ENCODE measurements at regions not wholly inside any gene's neighbourhood (a gene's known extent, or its start where the extent isn't known, plus 50 kb on each side); places are given as distances from the start of the nearest gene placed in this dataset.

- Mint-ChIP-seq H3K9me3 (no peaks in the 10 kb centered on the region), H3K27ac (no peak overlapping the region), H3K4me3 (no peak overlapping the region), H3K36me3 (no peaks in the 10 kb centered on the region), H3K4me1 (no peaks in the 10 kb centered on the region), H3K27me3 (peaks cover 7 to 8% of the 10 kb centered on the region in 2 donors)
- POLR2A ChIA-PET = no interaction called here
- H3K4me3 ChIP-seq (ENCODE audit: control insufficient read depth in 1 of 2, extremely low read depth in 1 of 2, low read length in 1 of 2) = no peak overlapping the region
- WGBS (ENCODE audit: insufficient coverage) = no CpG with 5 or more reads among the region's 1 CpG
- no peaks in the 10 kb centered on the region for H3K9me3 ChIP-seq
- ATAC-seq (replicated peaks in 1 of 4) = no peak
- no peak for DNase-seq
- CTCF ChIA-PET = no interaction called here
- no peaks in the 10 kb centered on the region for H3K4me1 ChIP-seq (ENCODE audit: control insufficient read depth in 1 of 2, extremely low read depth in 1 of 2, insufficient read depth in 2 of 2, low read length in 2 of 2)
- no peak overlapping the region for H3K27ac ChIP-seq (ENCODE audit: low read length)
- H3K36me3 ChIP-seq (ENCODE audit: control insufficient read depth in 2 of 2, extremely low read depth in 1 of 2, insufficient read depth in 1 of 2, low read length in 1 of 2) = no peaks in the 10 kb centered on the region
- H3K27me3 ChIP-seq (replicated peaks in 1 of 2; ENCODE audit: control insufficient read depth in 2 of 2, extremely low read depth in 1 of 2, insufficient read depth in 2 of 2, low read length in 1 of 2) = peaks cover 0 to 10% of the 10 kb centered on the region in 2 experiments
Observed at GRCh38 chr9:2286333-2286705, 271.2 kb downstream of the SMARCA2 start.

GRCh38 chr9:2286825-2287455 is 271.8 kb downstream of the SMARCA2 start:
- H3K27me3 Mint-ChIP-seq = peaks cover 13% of the 10 kb centered on the region in 2 donors
- H3K9me3 Mint-ChIP-seq = no peaks in the 10 kb centered on the region

GRCh38 chr9:2288309-2288708 is 273.2 kb downstream of the SMARCA2 start:
- WGBS (ENCODE audit: insufficient coverage) = 83% methylated on average over 5 of the region's 7 CpGs
- no peak for ATAC-seq (replicated peaks in 1 of 4)
- H3K27me3 Mint-ChIP-seq = peaks cover 14 to 16% of the 10 kb centered on the region in 2 donors

More at GRCh38 chr9:2286825-2287455, 271.8 kb downstream of the SMARCA2 start:
- Histone ChIP-seq H3K36me3 (ENCODE audit: control insufficient read depth in 2 of 2, extremely low read depth in 1 of 2, insufficient read depth in 1 of 2, low read length in 1 of 2) (no peaks in the 10 kb centered on the region), H3K27ac (ENCODE audit: low read length) (no peak overlapping the region), H3K27me3 (replicated peaks in 1 of 2; ENCODE audit: control insufficient read depth in 2 of 2, extremely low read depth in 1 of 2, insufficient read depth in 2 of 2, low read length in 1 of 2) (peaks cover 0 to 10% of the 10 kb centered on the region in 2 experiments), H3K9me3 (no peaks in the 10 kb centered on the region), H3K4me1 (ENCODE audit: control insufficient read depth in 1 of 2, extremely low read depth in 1 of 2, insufficient read depth in 2 of 2, low read length in 2 of 2) (no peaks in the 10 kb centered on the region), H3K4me3 (ENCODE audit: control insufficient read depth in 1 of 2, extremely low read depth in 1 of 2, low read length in 1 of 2) (no peak overlapping the region)
- ChIA-PET POLR2A (no interaction called here), CTCF (no interaction called here)
- Mint-ChIP-seq H3K4me3 (no peak overlapping the region), H3K4me1 (no peaks in the 10 kb centered on the region), H3K27ac (no peak overlapping the region), H3K36me3 (no peaks in the 10 kb centered on the region)
- no peak for ATAC-seq (replicated peaks in 1 of 4)
- WGBS (ENCODE audit: insufficient coverage) = 56% methylated on average over 5 of the region's 5 CpGs
- DNase-seq = no peak

GRCh38 chr9:2289263-2289662 is 274.1 kb downstream of the SMARCA2 start:
- H3K4me1 ChIP-seq (ENCODE audit: control insufficient read depth in 1 of 2, extremely low read depth in 1 of 2, insufficient read depth in 2 of 2, low read length in 2 of 2) = no peaks in the 10 kb centered on the region
- POLR2A ChIA-PET = no interaction called here
- no peak overlapping the region for H3K4me3 ChIP-seq (ENCODE audit: control insufficient read depth in 1 of 2, extremely low read depth in 1 of 2, low read length in 1 of 2)
- Mint-ChIP-seq H3K36me3 (no peaks in the 10 kb centered on the region), H3K9me3 (no peaks in the 10 kb centered on the region), H3K4me1 (no peaks in the 10 kb centered on the region), H3K4me3 (no peak overlapping the region), H3K27ac (no peak overlapping the region), H3K27me3 (peaks cover 14 to 17% of the 10 kb centered on the region in 2 donors)
- CTCF ChIA-PET = no interaction called here
- peaks cover 0 to 10% of the 10 kb centered on the region in 2 experiments for H3K27me3 ChIP-seq (replicated peaks in 1 of 2; ENCODE audit: control insufficient read depth in 2 of 2, extremely low read depth in 1 of 2, insufficient read depth in 2 of 2, low read length in 1 of 2)
- DNase-seq (no peak), ATAC-seq (replicated peaks in 1 of 4) (no peak)
- H3K9me3 ChIP-seq = no peaks in the 10 kb centered on the region
- WGBS (ENCODE audit: insufficient coverage) = 73% methylated on average over 2 of the region's 4 CpGs
- no peak overlapping the region for H3K27ac ChIP-seq (ENCODE audit: low read length)
- no peaks in the 10 kb centered on the region for H3K36me3 ChIP-seq (ENCODE audit: control insufficient read depth in 2 of 2, extremely low read depth in 1 of 2, insufficient read depth in 1 of 2, low read length in 1 of 2)

More at GRCh38 chr9:2288309-2288708, 273.2 kb downstream of the SMARCA2 start:
- H3K4me1 ChIP-seq (ENCODE audit: control insufficient read depth in 1 of 2, extremely low read depth in 1 of 2, insufficient read depth in 2 of 2, low read length in 2 of 2) = no peaks in the 10 kb centered on the region
- H3K9me3 ChIP-seq = no peaks in the 10 kb centered on the region
- H3K36me3 Mint-ChIP-seq = no peaks in the 10 kb centered on the region
- no peaks in the 10 kb centered on the region for H3K4me1 Mint-ChIP-seq
- no peak overlapping the region for H3K4me3 Mint-ChIP-seq
- ChIA-PET POLR2A (interaction anchor here in 1 of 2 donors (0.5 kb wide), 1 partner anchor 82 kb away, joined by 4 read pairs; no protein-coding TSS in a partner anchor), CTCF (no interaction called here)
- peaks cover 0 to 10% of the 10 kb centered on the region in 2 experiments for H3K27me3 ChIP-seq (replicated peaks in 1 of 2; ENCODE audit: control insufficient read depth in 2 of 2, extremely low read depth in 1 of 2, insufficient read depth in 2 of 2, low read length in 1 of 2)
- no peaks in the 10 kb centered on the region for H3K9me3 Mint-ChIP-seq
- no peak overlapping the region for H3K27ac Mint-ChIP-seq
- no peak overlapping the region for H3K27ac ChIP-seq (ENCODE audit: low read length)
- H3K36me3 ChIP-seq (ENCODE audit: control insufficient read depth in 2 of 2, extremely low read depth in 1 of 2, insufficient read depth in 1 of 2, low read length in 1 of 2) = no peaks in the 10 kb centered on the region
- no peak for DNase-seq
- H3K4me3 ChIP-seq (ENCODE audit: control insufficient read depth in 1 of 2, extremely low read depth in 1 of 2, low read length in 1 of 2) = no peak overlapping the region

- H3K27me3 ChIP-seq (replicated peaks in 1 of 2; ENCODE audit: control insufficient read depth in 2 of 2, extremely low read depth in 1 of 2, insufficient read depth in 2 of 2, low read length in 1 of 2) = peaks cover 0 to 10% of the 10 kb centered on the region in 2 experiments
- H3K27me3 Mint-ChIP-seq = peaks cover 14 to 17% of the 10 kb centered on the region in 2 donors
Observed at GRCh38 chr9:2290382-2290781, 275.2 kb downstream of the SMARCA2 start.

GRCh38 chr9:2291980-2292704 is 277.0 kb downstream of the SMARCA2 start:
- H3K4me1 ChIP-seq (ENCODE audit: control insufficient read depth in 1 of 2, extremely low read depth in 1 of 2, insufficient read depth in 2 of 2, low read length in 2 of 2) = no peaks in the 10 kb centered on the region
- Mint-ChIP-seq H3K27me3 (peaks cover 13 to 22% of the 10 kb centered on the region in 2 donors), H3K9me3 (peaks cover 0 to 4% (median 0%) of the 10 kb centered on the region in 3 donors), H3K4me1 (no peaks in the 10 kb centered on the region), H3K27ac (no peak overlapping the region), H3K4me3 (no peak overlapping the region), H3K36me3 (no peaks in the 10 kb centered on the region)
- WGBS (ENCODE audit: insufficient coverage) = 87% methylated on average over 6 of the region's 8 CpGs
- H3K9me3 ChIP-seq = peaks cover 2% of the 10 kb centered on the region
- ChIA-PET POLR2A (no interaction called here), CTCF (no interaction called here)
- ATAC-seq (replicated peaks in 1 of 4) (no peak), DNase-seq (no peak)
- H3K27ac ChIP-seq (ENCODE audit: low read length) = no peak overlapping the region
- no peak overlapping the region for H3K4me3 ChIP-seq (ENCODE audit: control insufficient read depth in 1 of 2, extremely low read depth in 1 of 2, low read length in 1 of 2)
- peaks cover 0 to 10% of the 10 kb centered on the region in 2 experiments for H3K27me3 ChIP-seq (replicated peaks in 1 of 2; ENCODE audit: control insufficient read depth in 2 of 2, extremely low read depth in 1 of 2, insufficient read depth in 2 of 2, low read length in 1 of 2)
- H3K36me3 ChIP-seq (ENCODE audit: control insufficient read depth in 2 of 2, extremely low read depth in 1 of 2, insufficient read depth in 1 of 2, low read length in 1 of 2) = no peaks in the 10 kb centered on the region

More at GRCh38 chr9:2290382-2290781, 275.2 kb downstream of the SMARCA2 start:
- H3K4me1 Mint-ChIP-seq = no peaks in the 10 kb centered on the region
- no peak overlapping the region for H3K27ac Mint-ChIP-seq
- Histone ChIP-seq H3K4me3 (ENCODE audit: control insufficient read depth in 1 of 2, extremely low read depth in 1 of 2, low read length in 1 of 2) (no peak overlapping the region), H3K36me3 (ENCODE audit: control insufficient read depth in 2 of 2, extremely low read depth in 1 of 2, insufficient read depth in 1 of 2, low read length in 1 of 2) (no peaks in the 10 kb centered on the region), H3K9me3 (no peaks in the 10 kb centered on the region), H3K27ac (ENCODE audit: low read length) (no peak overlapping the region), H3K4me1 (ENCODE audit: control insufficient read depth in 1 of 2, extremely low read depth in 1 of 2, insufficient read depth in 2 of 2, low read length in 2 of 2) (no peaks in the 10 kb centered on the region)
- no peaks in the 10 kb centered on the region for H3K9me3 Mint-ChIP-seq
- no peak for ATAC-seq (replicated peaks in 1 of 4)
- WGBS (ENCODE audit: insufficient coverage) = no CpG with 5 or more reads among the region's 1 CpG
- DNase-seq = no peak
- H3K36me3 Mint-ChIP-seq = no peaks in the 10 kb centered on the region
- no peak overlapping the region for H3K4me3 Mint-ChIP-seq
- POLR2A ChIA-PET = no interaction called here
- CTCF ChIA-PET = no interaction called here
